Aorta (tissue), 5 donors: ENCODE measurements at regions not wholly inside any gene's neighbourhood (a gene's known extent, or its start where the extent isn't known, plus 50 kb on each side); places are given as distances from the start of the nearest gene placed in this dataset.

Experiments
- ATAC-seq: fragments of 200-7000 bp; cut with Tn5 transposase; one replicate; pipeline ENCODE4 v1.9.1; 2022; ENCODE audit warnings: moderate library complexity; ENCODE audit not compliant: low FRiP score
- DNase-seq, 2 donors: peaks; one replicate each; pipeline ENCODE4 v3.0.0-alpha.2; 2020
- H3K27ac ChIP-seq, 2 donors: one replicate each; pipeline ENCODE4 v1.5.1; 2013; ENCODE audit warnings: low read length in 2 of 2, mild to moderate bottlenecking in 2 of 2, moderate library complexity in 2 of 2, control low read depth in 1 of 2, inconsistent platforms in 1 of 2, low read depth in 1 of 2
- H3K27me3 ChIP-seq, 2 donors: one replicate each; pipeline ENCODE4 v1.6.1; 2013; ENCODE audit warnings: control low read depth in 1 of 2, low read length in 1 of 2, mild to moderate bottlenecking in 1 of 2, moderate library complexity in 1 of 2; ENCODE audit not compliant: insufficient read depth in 2 of 2, control insufficient read depth in 1 of 2
- H3K36me3 ChIP-seq, 2 donors: one replicate each; pipeline ENCODE4 v1.6.1; 2013; ENCODE audit warnings: control low read depth in 1 of 2, low read length in 1 of 2, mild to moderate bottlenecking in 1 of 2; ENCODE audit not compliant: insufficient read depth in 2 of 2, control insufficient read depth in 1 of 2
- H3K4me1 ChIP-seq, 2 donors: one replicate each; pipeline ENCODE4 v1.6.1; 2013; ENCODE audit warnings: low read length in 2 of 2, control low read depth in 1 of 2, mild to moderate bottlenecking in 1 of 2, moderate library complexity in 1 of 2; ENCODE audit not compliant: insufficient read depth in 2 of 2, control insufficient read depth in 1 of 2
- H3K4me3 ChIP-seq, 2 donors: one replicate each; pipeline ENCODE4 v1.5.1; 2013; ENCODE audit warnings: low read length in 2 of 2, control low read depth in 1 of 2, mild to moderate bottlenecking in 1 of 2
- H3K9me3 ChIP-seq: one replicate; pipeline ENCODE4 v1.6.1; 2013; ENCODE audit warnings: mild to moderate bottlenecking, low read length; ENCODE audit not compliant: control insufficient read depth
- WGBS, 2 donors: extraction: QIAGEN DNeasy Blood & Tissue Kit; methylation state at CpG; one replicate each; pipeline ENCODE4 v1.1.7; 2013; 5-methylcytosine and 5-hydroxymethylcytosine counted together
- intact Hi-C, 2 donors: fragments of 100-400 bp; cut with DNase I; formaldehyde crosslinking; loops; one replicate each; pipeline versions ENCODE4 v1.14.2 to v1.15.0; 2022
- donor health status: healthy with polysubstance abuse.
- donor health status: Bipolar disorder and iron deficiency.
- donor health status: DM: no; HTN: no; CAD: no.
- donor health status: DM: no; HTN: no; CAD: no.
- donor health status: DM: yes; HTN: yes; CAD: no.

GRCh38 chr13:88602786-88603777 is 931.9 kb downstream of the SLITRK5 start:
- Histone ChIP-seq H3K27me3 (no peaks in the 10 kb centered on the region), H3K36me3 (no peaks in the 10 kb centered on the region), H3K27ac (no peak overlapping the region), H3K4me1 (no peaks in the 10 kb centered on the region), H3K4me3 (no peak overlapping the region), H3K9me3 (no peaks in the 10 kb centered on the region)
- ATAC-seq, result no peak
- intact Hi-C loops, result no loop called here
- 70 to 78% methylated on average over 5 of the region's 5 CpGs for WGBS, 2 donors
- no peak for DNase-seq

GRCh38 chr13:88617176-88617575 is 946.0 kb downstream of the SLITRK5 start:
- Histone ChIP-seq H3K9me3 (no peaks in the 10 kb centered on the region), H3K27me3 (no peaks in the 10 kb centered on the region), H3K4me3 (no peak overlapping the region), H3K36me3 (no peaks in the 10 kb centered on the region), H3K4me1 (no peaks in the 10 kb centered on the region), H3K27ac (no peak overlapping the region)
- ATAC-seq, result no peak
- intact Hi-C loops, result no loop called here
- DNase-seq, result no peak
- WGBS, 2 donors, result 78 to 89% methylated on average over 3 of the region's 3 CpGs

- intact Hi-C loops, result no loop called here
- 87 to 89% methylated on average over 2 of the region's 2 CpGs for WGBS, 2 donors
Measured at GRCh38 chr13:88622362-88622973, 951.3 kb downstream of the SLITRK5 start.

GRCh38 chr13:88623150-88623549 is 952.0 kb downstream of the SLITRK5 start:
- Histone ChIP-seq H3K9me3 (peaks cover 3% of the 10 kb centered on the region), H3K36me3 (no peaks in the 10 kb centered on the region), H3K27ac (no peak overlapping the region), H3K27me3 (no peaks in the 10 kb centered on the region), H3K4me1 (no peaks in the 10 kb centered on the region), H3K4me3 (no peak overlapping the region)
- 89 to 100% methylated on average over 2 of the region's 2 CpGs for WGBS, 2 donors
- intact Hi-C loops, result no loop called here
- DNase-seq (no peak), ATAC-seq (no peak)

More at GRCh38 chr13:88622362-88622973, 951.3 kb downstream of the SLITRK5 start:
- Histone ChIP-seq H3K4me3 (no peak overlapping the region), H3K9me3 (peaks cover 3% of the 10 kb centered on the region), H3K4me1 (no peaks in the 10 kb centered on the region), H3K27ac (no peak overlapping the region), H3K27me3 (no peaks in the 10 kb centered on the region), H3K36me3 (no peaks in the 10 kb centered on the region)
- DNase-seq (no peak), ATAC-seq (no peak)

GRCh38 chr13:88627071-88627470 is 955.9 kb downstream of the SLITRK5 start:
- Histone ChIP-seq H3K27ac (no peak overlapping the region), H3K4me1 (no peaks in the 10 kb centered on the region), H3K9me3 (peaks cover 3% of the 10 kb centered on the region), H3K27me3 (no peaks in the 10 kb centered on the region), H3K4me3 (no peak overlapping the region), H3K36me3 (no peaks in the 10 kb centered on the region)
- DNase-seq, result no peak
- no peak for ATAC-seq
- intact Hi-C loops, result no loop called here
- WGBS, 2 donors, result 9 to 18% methylated on average over 3 of the region's 3 CpGs

GRCh38 chr13:88628882-88629281 is 957.7 kb downstream of the SLITRK5 start:
- Histone ChIP-seq H3K9me3 (peaks cover 3% of the 10 kb centered on the region), H3K4me3 (no peak overlapping the region), H3K36me3 (no peaks in the 10 kb centered on the region), H3K4me1 (no peaks in the 10 kb centered on the region), H3K27ac (no peak overlapping the region), H3K27me3 (no peaks in the 10 kb centered on the region)
- ATAC-seq, result no peak
- intact Hi-C loops, result no loop called here
- WGBS, 2 donors, result 0 to 64% methylated on average over 1 of the region's 1 CpG
- no peak for DNase-seq

GRCh38 chr13:88637935-88638334 is 966.8 kb downstream of the SLITRK5 start:
- Histone ChIP-seq H3K9me3 (no peaks in the 10 kb centered on the region), H3K36me3 (no peaks in the 10 kb centered on the region), H3K27ac (no peak overlapping the region), H3K4me1 (no peaks in the 10 kb centered on the region), H3K27me3 (no peaks in the 10 kb centered on the region), H3K4me3 (no peak overlapping the region)
- intact Hi-C loops, result no loop called here
- ATAC-seq, result no peak
- no peak for DNase-seq
- WGBS, 2 donors, result 0 to 41% methylated on average over 1 of the region's 1 CpG

GRCh38 chr13:88643233-88643632 is 972.1 kb downstream of the SLITRK5 start:
- Histone ChIP-seq H3K27ac (no peak overlapping the region), H3K4me3 (no peak overlapping the region), H3K27me3 (no peaks in the 10 kb centered on the region), H3K4me1 (no peaks in the 10 kb centered on the region), H3K36me3 (no peaks in the 10 kb centered on the region), H3K9me3 (peaks cover 2% of the 10 kb centered on the region)
- DNase-seq (no peak), ATAC-seq (no peak)
- intact Hi-C loops, result no loop called here
- 74 to 77% methylated on average over 2 of the region's 2 CpGs for WGBS, 2 donors
